GM19023 (cell line): ENCODE measurements at regions not wholly inside any gene's neighbourhood (a gene's known extent, or its start where the extent isn't known, plus 50 kb on each side); places are given as distances from the start of the nearest gene placed in this dataset.

Experiments
- ATAC-seq: cut with Tn5 transposase; IDR thresholded peaks from one replicate; pipeline ENCODE4 v1.9.1; 2021; ENCODE audit warnings: mild to moderate bottlenecking, moderate library complexity; ENCODE audit not compliant: unreplicated experiment

GRCh38 chr10:2659660-2660209 is 407.6 kb upstream of the PFKP start:
- ATAC-seq: no peak

- no peak for ATAC-seq
Observed at GRCh38 chr10:2658780-2659179, 408.6 kb upstream of the PFKP start.

- ATAC-seq: no peak
Observed at GRCh38 chr10:2650328-2650727, 417.0 kb upstream of the PFKP start.

GRCh38 chr10:2641028-2641427 is 426.3 kb upstream of the PFKP start:
- ATAC-seq: no peak

DNA sequence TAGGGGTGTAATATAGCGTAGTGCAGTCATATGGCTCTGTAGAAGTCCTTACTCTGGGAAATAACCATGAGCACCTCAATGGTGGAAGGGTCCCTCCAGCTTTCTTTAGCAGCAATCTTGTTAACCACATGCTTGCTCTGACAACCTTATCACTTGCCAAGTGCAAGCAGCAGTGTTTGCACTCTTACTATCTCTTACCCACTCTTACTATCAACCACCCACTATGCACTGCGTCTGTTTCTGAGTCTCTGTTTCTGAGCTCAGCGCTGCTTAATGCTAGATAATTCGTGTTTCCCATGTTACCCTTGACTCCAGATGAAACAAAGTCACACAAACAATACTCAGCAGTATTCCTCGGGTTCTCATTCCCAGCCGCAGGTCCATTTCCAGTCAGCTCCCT is 433.7 kb upstream of the PFKP start:
- no peak for ATAC-seq

GRCh38 chr10:2631557-2632205 is 435.7 kb upstream of the PFKP start:
- no peak for ATAC-seq

- ATAC-seq: no peak
Observed at GRCh38 chr10:2628705-2629104, 438.6 kb upstream of the PFKP start.

DNA sequence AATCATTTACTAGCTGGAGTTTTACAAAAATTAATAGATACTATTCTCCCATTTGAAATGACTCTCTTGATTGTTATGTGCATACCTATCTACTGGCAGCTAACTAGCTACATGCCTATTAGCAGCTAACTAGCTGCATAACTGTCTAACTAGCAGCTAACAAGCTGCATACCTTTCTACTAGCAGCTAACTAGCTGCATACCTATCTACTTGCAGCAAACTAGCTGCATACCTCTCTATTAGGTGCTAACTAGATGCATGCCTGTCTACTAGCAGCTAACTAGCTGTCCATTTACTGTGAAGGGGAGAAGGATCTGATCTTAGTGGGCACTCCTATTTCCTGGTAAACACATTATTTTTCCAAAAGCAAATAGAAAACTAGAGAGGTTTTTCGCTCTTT is 439.4 kb upstream of the PFKP start:
- ATAC-seq: no peak

DNA sequence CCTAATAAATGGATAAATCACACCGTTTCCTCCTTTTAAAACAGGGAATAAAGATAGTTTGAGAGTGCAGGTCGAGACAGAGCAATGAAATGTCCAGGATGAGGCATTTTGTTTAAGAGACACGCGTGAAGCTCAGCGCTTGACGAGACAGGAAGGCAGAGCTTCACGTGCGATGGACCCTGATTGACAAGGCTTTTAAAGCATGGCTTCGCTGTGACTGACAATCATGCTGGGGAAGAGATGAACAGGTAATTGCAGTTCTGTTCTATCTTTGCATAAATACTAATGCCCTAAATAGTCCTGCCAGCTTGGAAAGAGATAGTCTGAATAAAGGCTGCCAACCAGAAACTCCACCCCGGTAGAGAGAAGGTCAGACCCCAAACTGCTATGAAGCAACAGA is 442.3 kb upstream of the PFKP start:
- ATAC-seq: no peak

- no peak for ATAC-seq
Observed at GRCh38 chr10:2623675-2624274, 443.6 kb upstream of the PFKP start.

DNA sequence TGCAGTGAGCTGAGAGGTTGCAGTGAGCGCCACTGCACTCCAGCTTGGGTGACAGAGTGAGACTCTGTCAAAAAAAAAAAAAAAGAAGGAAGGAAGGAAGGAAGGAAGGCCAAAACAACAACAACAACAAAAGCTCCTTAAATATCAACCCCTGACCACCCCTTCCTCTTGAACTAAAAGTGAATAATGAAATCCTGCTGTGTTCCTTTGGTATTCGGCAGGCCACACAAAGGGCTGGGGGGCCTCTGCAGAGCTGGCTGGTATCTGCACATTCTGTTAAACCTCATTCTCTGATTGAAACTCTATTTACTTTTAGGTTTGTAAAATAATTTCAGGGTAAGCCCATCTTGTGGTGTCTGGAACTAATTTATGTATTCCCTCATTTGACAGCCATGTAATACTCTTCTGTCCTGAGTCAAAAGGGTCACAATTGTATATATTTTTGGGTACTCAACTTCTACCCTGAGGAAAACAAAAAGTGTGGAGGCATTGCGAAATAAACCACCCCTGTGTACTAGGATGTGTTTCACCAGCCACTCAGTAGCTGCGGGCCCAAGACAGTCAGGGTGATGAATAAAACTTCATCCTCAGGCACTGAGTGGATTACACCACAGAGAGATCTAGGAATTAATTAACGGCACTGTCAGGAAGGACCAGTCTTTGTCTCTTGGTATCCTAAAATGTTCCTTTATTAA is 446.4 kb upstream of the PFKP start:
- ATAC-seq: no peak

GRCh38 chr10:2619916-2620315 is 447.4 kb upstream of the PFKP start:
- no peak for ATAC-seq

DNA sequence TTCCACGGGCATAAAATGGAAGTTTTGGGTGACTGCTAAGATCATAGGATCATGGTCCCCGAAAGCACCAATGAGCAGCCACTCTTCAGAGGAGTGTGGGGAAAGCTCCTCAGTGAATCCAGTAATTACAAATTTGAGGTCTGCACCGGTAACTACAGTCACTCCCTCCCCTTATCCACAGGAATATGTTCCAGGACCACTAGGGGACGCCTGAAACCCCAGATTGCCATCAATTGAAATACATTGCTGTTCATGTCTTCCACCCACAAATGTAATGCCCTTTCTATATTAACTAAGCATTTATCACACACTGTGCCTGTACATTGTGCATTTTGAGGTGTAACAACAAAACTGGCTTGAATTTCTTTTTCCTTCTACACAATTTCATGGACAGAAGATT is 447.9 kb upstream of the PFKP start:
- ATAC-seq: no peak

- no peak for ATAC-seq
Observed at GRCh38 chr10:2618690-2619089, 448.7 kb upstream of the PFKP start.

GRCh38 chr10:2616215-2616614 is 451.1 kb upstream of the PFKP start:
- ATAC-seq: no peak

- no peak for ATAC-seq
Observed at GRCh38 chr10:2611603-2612002, 455.7 kb upstream of the PFKP start.

- no peak for ATAC-seq
Observed at GRCh38 chr10:2610946-2611345, 456.4 kb upstream of the PFKP start.

DNA sequence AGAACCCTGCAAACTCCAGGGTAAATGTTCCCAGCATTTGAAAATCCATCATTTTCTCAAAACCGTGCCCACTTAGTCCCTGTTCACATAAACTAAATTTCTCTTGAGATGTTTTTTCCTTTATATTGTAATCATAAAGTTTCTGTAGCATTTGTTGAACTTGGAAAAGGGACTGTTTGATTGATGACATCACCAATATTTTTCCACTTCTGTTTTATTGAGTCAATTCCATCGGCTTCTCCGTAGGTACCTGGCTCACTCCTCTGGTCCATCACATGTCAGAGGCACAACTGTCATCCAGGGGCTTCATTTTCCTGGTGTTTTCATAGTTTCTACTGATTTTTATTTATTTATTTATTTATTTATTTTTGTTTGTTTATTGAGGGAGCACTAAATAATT is 462.5 kb upstream of the PFKP start:
- no peak for ATAC-seq

DNA sequence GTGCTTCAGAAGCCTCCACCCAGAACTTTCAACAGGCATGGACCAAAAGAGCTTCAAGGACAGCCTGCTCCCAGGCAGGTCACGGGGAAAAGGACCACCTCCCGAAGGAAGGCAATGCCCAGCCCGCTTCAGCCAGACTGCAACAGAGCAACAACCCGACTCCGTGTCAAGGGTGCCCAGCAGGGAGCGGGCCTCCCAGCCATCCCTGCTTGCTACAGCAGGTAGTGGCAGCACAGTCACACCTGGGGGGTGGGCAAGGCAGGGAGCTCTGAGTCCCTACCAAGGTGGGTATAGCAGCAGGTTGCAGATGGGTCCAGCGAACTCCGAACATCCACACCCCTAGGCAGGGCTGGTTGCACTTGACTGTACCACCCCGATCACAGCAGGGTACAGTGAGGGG is 467.8 kb upstream of the PFKP start:
- no peak for ATAC-seq

DNA sequence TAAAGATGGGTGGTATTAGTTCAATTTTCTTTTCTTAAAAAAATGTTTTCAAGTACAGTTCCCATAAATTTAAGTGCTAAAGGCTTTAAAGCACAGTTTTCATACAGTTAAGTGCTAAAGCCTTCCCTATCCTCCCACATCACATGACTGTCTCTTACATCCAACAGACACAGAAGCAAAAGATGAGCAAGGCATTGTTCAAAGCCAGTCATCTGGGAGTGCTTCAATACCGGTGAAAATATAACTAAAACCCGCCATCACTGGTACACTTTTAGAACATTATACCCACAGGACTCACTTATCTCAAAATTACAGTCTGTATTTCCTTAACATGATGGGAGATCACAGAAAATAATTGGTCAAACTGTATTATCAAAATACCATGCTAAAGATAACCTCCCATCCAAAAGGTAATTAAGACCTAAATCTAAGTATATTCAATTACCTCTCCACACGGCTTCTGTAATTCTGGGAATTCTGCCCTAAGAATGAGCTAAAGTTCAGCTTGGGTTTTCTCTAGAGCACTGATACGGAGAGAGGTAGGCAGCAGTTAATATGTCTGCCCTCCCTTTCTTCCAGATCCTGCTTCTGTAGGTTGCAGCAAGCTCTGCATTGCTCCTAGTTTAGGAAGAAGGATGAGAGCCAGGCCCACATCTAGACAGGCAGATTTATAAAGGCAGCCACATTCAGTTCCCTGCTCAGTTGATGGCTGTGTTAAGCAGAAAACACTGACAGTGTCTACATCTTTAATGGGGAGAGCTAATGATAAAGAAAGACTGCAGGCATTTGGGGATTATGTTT is 474.8 kb upstream of the PFKP start:
- no peak for ATAC-seq

GRCh38 chr10:2589196-2589595 is 478.2 kb upstream of the PFKP start:
- ATAC-seq: no peak
